GM18868 (cell line): ENCODE measurements at regions not wholly inside any gene's neighbourhood (a gene's known extent, or its start where the extent isn't known, plus 50 kb on each side); places are given as distances from the start of the nearest gene placed in this dataset.

Experiments
- ATAC-seq: cut with Tn5 transposase; IDR thresholded peaks from one replicate; pipeline ENCODE4 v1.9.1; 2021; ENCODE audit warnings: mild to moderate bottlenecking, moderate library complexity; ENCODE audit not compliant: unreplicated experiment

DNA sequence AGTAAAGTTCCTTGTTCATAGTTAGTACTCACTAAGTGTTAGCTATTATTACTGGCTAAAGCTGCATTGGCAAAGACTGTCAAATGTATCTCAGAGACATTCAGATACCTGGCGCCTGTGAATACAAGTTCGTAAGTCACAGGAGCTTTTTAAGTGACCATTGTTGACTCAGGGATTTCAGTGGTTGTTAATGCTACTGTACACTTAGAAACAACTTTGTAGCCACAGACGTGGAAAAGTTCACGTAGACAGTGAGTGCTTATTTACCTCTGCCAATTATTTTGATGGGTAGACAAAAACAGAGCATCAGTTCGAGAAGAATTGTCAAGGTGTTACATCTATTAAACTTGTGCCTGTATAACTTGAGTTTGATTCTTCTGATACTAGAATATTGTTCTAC, 59.1 kb upstream of the RRP15 start:
- ATAC-seq: no peak
